Activated T-cell treated with anti-CD3 and anti-CD28 coated beads for 48 hours (primary cell): ENCODE measurements at regions not wholly inside any gene's neighbourhood (a gene's known extent, or its start where the extent isn't known, plus 50 kb on each side); places are given as distances from the start of the nearest gene placed in this dataset.

Source experiments
- DNase-seq: peaks from one replicate; pipeline ENCODE4 v3.0.0-alpha.2; 2020; ENCODE audit warnings: low read depth

- DNase-seq: no peak
Measured at GRCh38 chr7:21361413-21362125, 66.3 kb upstream of the SP4 start.

GRCh38 chr7:21364801-21365271, 63.0 kb upstream of the SP4 start:
- DNase-seq: no peak

GRCh38 chr7:21365866-21366624, 61.8 kb upstream of the SP4 start:
- no peak for DNase-seq

GRCh38 chr7:21367081-21367480, 60.8 kb upstream of the SP4 start:
- DNase-seq: no peak

GRCh38 chr7:21367537-21367936, 60.3 kb upstream of the SP4 start:
- no peak for DNase-seq

- no peak for DNase-seq
Measured at GRCh38 chr7:21368317-21368716, 59.6 kb upstream of the SP4 start.

- no peak for DNase-seq
Measured at GRCh38 chr7:21370283-21370982, 57.5 kb upstream of the SP4 start.

GRCh38 chr7:21371360-21371759, 56.5 kb upstream of the SP4 start:
- DNase-seq: no peak

GRCh38 chr7:21373031-21373430, 54.9 kb upstream of the SP4 start:
- DNase-seq: no peak

- DNase-seq: no peak
Measured at GRCh38 chr7:21374134-21374533, 53.7 kb upstream of the SP4 start.

GRCh38 chr7:21377545-21377944, 50.3 kb upstream of the SP4 start:
- no peak for DNase-seq
